Prostate gland (tissue), 2 donors: ENCODE measurements at regions not wholly inside any gene's neighbourhood (a gene's known extent, or its start where the extent isn't known, plus 50 kb on each side); places are given as distances from the start of the nearest gene placed in this dataset.

Experiments used
- DNase-seq: peaks from one replicate; pipeline ENCODE4 v3.0.0-alpha.2; 2019; ENCODE audit warnings: low spot score
- H3K27ac ChIP-seq, 2 donors: fragments of 200-600 bp; sonication (generic); 2 replicates each; pipeline ENCODE4 v1.5.1; 2017 to 2019
- H3K27me3 ChIP-seq: fragments of 200-600 bp; sonication (generic); replicated peaks from 2 replicates; pipeline ENCODE4 v1.5.1; 2019; ENCODE audit not compliant: insufficient read depth
- H3K36me3 ChIP-seq, 2 donors: fragments of 200-600 bp; sonication (generic); 1 replicate in 1 of 2; 2 replicates in 1 of 2; pipeline versions ENCODE4 v1.5.1 to v1.8.1; 2017 to 2019
- H3K4me1 ChIP-seq: fragments of 200-600 bp; sonication (generic); replicated peaks from 2 replicates; pipeline ENCODE4 v1.5.1; 2019
- H3K4me3 ChIP-seq, 2 donors: fragments of 200-600 bp; sonication (generic); 2 replicates each; pipeline ENCODE4 v1.5.1; 2017 to 2019
- H3K9me3 ChIP-seq: fragments of 200-600 bp; sonication (generic); 2 replicates; pipeline ENCODE4 v1.5.1; 2017
- CTCF ChIP-seq, 4 experiments: fragments of 200-600 bp in 2 of 4; fragments of 450-650 bp in 2 of 4; sonication (generic) in 2 of 4; IDR thresholded peaks; 1 replicate in 3 of 4; 2 replicates in 1 of 4; pipeline ENCODE4 v1.5.1; 2016 to 2019; ENCODE audit warnings: antibody characterized with exemption in 4 of 4, mild to moderate bottlenecking in 2 of 4, moderate library complexity in 2 of 4
- POLR2A ChIP-seq: fragments of 450-650 bp; IDR thresholded peaks from one replicate; pipeline ENCODE4 v1.6.1; 2016; ENCODE audit warnings: antibody characterized with exemption, mild to moderate bottlenecking
- POLR2AphosphoS5 ChIP-seq: sonication (generic); formaldehyde crosslinking; IDR thresholded peaks from one replicate; pipeline ENCODE4 v1.6.1; 2017; ENCODE audit warnings: antibody characterized with exemption
- WGBS: methylation state at CpG from one replicate; pipeline ENCODE4 v1.1.5; 2018; 5-methylcytosine and 5-hydroxymethylcytosine counted together
- intact Hi-C: fragments of 100-400 bp; cut with DNase I; formaldehyde crosslinking; loops from one replicate; pipeline ENCODE4 v1.14.2; 2022

GRCh38 chr4:27288496-27288895 is 427.9 kb downstream of the STIM2 start:
- H3K4me1 ChIP-seq: no peaks in the 10 kb centered on the region
- H3K9me3 ChIP-seq: no peaks in the 10 kb centered on the region
- intact Hi-C loops: no loop called here
- H3K27ac ChIP-seq: no peak overlapping the region
- no peaks in the 10 kb centered on the region for H3K36me3 ChIP-seq
- no peaks in the 10 kb centered on the region for H3K27me3 ChIP-seq
- TF ChIP-seq CTCF (IDR thresholded peaks at IDR 0.05): no peak
- no peak for TF ChIP-seq POLR2AphosphoS5
- no peak for TF ChIP-seq POLR2A
- no peak overlapping the region for H3K4me3 ChIP-seq
- 87% methylated on average over 5 of the region's 5 CpGs for WGBS
- no peak for DNase-seq

GRCh38 chr4:27289704-27290103 is 429.1 kb downstream of the STIM2 start:
- no peaks in the 10 kb centered on the region for H3K27me3 ChIP-seq
- no peaks in the 10 kb centered on the region for H3K4me1 ChIP-seq
- intact Hi-C loops: no loop called here
- DNase-seq: no peak
- 76% methylated on average over 3 of the region's 3 CpGs for WGBS
- TF ChIP-seq POLR2A (no peak), POLR2AphosphoS5 (no peak), CTCF (IDR thresholded peaks at IDR 0.05) (no peak)
- no peaks in the 10 kb centered on the region for H3K36me3 ChIP-seq
- no peak overlapping the region for H3K4me3 ChIP-seq
- no peak overlapping the region for H3K27ac ChIP-seq
- no peaks in the 10 kb centered on the region for H3K9me3 ChIP-seq

DNA sequence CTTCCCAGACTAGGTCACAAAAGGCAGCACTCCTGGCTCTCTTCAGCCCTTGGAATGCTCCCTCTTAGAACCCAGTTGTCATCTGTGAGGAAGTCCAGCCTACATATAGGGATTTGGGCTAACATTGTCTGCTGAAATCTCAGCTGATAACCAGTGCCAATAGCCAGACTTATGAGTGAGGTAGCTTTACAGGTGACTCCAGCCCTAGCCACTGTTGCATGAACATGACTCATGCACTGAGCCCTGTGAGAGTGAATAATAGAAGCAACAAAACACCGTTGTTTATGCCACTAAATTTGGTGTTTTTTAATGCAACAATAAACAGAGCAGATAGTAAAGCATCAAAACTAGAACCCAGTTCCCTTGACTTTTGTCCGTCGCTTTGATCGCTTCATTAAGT is 433.2 kb downstream of the STIM2 start:
- no peak overlapping the region for H3K27ac ChIP-seq
- no peaks in the 10 kb centered on the region for H3K36me3 ChIP-seq
- H3K4me1 ChIP-seq: no peaks in the 10 kb centered on the region
- DNase-seq: no peak
- WGBS: 87% methylated on average over 4 of the region's 4 CpGs
- H3K27me3 ChIP-seq: no peaks in the 10 kb centered on the region
- intact Hi-C loops: no loop called here
- no peak for TF ChIP-seq CTCF (IDR thresholded peaks at IDR 0.05)
- no peak for TF ChIP-seq POLR2AphosphoS5
- no peak for TF ChIP-seq POLR2A
- no peaks in the 10 kb centered on the region for H3K9me3 ChIP-seq
- no peak overlapping the region for H3K4me3 ChIP-seq

DNA sequence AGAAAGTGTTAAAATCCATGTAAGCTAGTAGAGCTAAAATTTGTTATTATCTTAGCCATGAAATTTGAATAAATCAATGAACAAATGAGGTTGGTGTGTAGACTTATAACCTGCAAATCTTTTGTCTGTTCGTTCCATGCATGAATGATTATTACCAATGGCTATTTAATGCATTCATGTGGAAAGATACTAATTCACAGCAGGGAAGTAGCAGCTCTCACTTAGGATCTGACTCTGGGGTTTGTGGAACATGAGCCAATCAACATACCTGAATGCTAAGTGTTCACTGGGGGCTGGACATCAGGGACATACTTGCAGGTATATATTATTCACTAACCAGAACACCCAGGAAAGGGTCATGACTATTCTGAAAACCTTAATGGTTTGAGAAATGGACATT is 444.1 kb downstream of the STIM2 start:
- H3K4me1 ChIP-seq: no peaks in the 10 kb centered on the region
- H3K4me3 ChIP-seq: no peak overlapping the region
- H3K27ac ChIP-seq: no peak overlapping the region
- TF ChIP-seq CTCF (IDR thresholded peaks at IDR 0.05): no peak
- no peak for TF ChIP-seq POLR2A
- TF ChIP-seq POLR2AphosphoS5: no peak
- 78% methylated on average over 1 of the region's 1 CpG for WGBS
- no peaks in the 10 kb centered on the region for H3K36me3 ChIP-seq
- H3K9me3 ChIP-seq: no peaks in the 10 kb centered on the region
- no peaks in the 10 kb centered on the region for H3K27me3 ChIP-seq
- intact Hi-C loops: no loop called here
- no peak for DNase-seq

GRCh38 chr4:27305246-27305645 is 444.6 kb downstream of the STIM2 start:
- 9% methylated on average over 1 of the region's 1 CpG for WGBS
- H3K27me3 ChIP-seq: no peaks in the 10 kb centered on the region
- no peaks in the 10 kb centered on the region for H3K36me3 ChIP-seq
- TF ChIP-seq POLR2AphosphoS5 (no peak), POLR2A (no peak), CTCF (IDR thresholded peaks at IDR 0.05) (no peak)
- H3K27ac ChIP-seq: no peak overlapping the region
- DNase-seq: no peak
- intact Hi-C loops: no loop called here
- H3K4me1 ChIP-seq: no peaks in the 10 kb centered on the region
- H3K4me3 ChIP-seq: no peak overlapping the region
- no peaks in the 10 kb centered on the region for H3K9me3 ChIP-seq
